ENCODE measurements at regions not wholly inside any gene's neighbourhood (a gene's known extent, or its start where the extent isn't known, plus 50 kb on each side); places are given as distances from the start of the nearest gene placed in this dataset.

GRCh38 chr6:28738396-28738765 lies 185.4 kb downstream of the TRIM27 start:
- TF ChIP-seq POLR2A (IDR thresholded peaks at IDR 0.05; ENCODE audit: low read length) (no peak), EP300 (IDR thresholded peaks at IDR 0.05) (no peak), RCOR1 (IDR thresholded peaks at IDR 0.05; ENCODE audit: low read depth, low read length) (no peak), USF2 (IDR thresholded peaks at IDR 0.05) (no peak), CTCF (IDR thresholded peaks at IDR 0.05) (no peak)

Data from A549 (cell line).